Ishikawa (cell line): ENCODE measurements at regions not wholly inside any gene's neighbourhood (a gene's known extent, or its start where the extent isn't known, plus 50 kb on each side); places are given as distances from the start of the nearest gene placed in this dataset.

Source experiments
- CEBPB ChIP-seq: IDR thresholded peaks from 2 replicates; pipeline ENCODE4 v1.6.1; 2012
- CREB1 ChIP-seq: IDR thresholded peaks from 2 replicates; pipeline ENCODE4 v1.6.1; 2012; ENCODE audit warnings: low read depth
- EGR1 ChIP-seq: IDR thresholded peaks from 2 replicates; pipeline ENCODE4 v1.6.1; 2012
- EP300 ChIP-seq: IDR thresholded peaks from 2 replicates; pipeline ENCODE4 v1.6.1; 2012; ENCODE audit warnings: borderline replicate concordance
- FOXM1 ChIP-seq: IDR thresholded peaks from 2 replicates; pipeline ENCODE4 v1.6.1; 2012; ENCODE audit warnings: low read depth, borderline replicate concordance
- NFIC ChIP-seq: IDR thresholded peaks from 2 replicates; pipeline ENCODE4 v1.6.1; 2012
- RAD21 ChIP-seq: IDR thresholded peaks from 2 replicates; pipeline ENCODE4 v1.6.1; 2012; ENCODE audit warnings: low read depth
- TAF1 ChIP-seq: IDR thresholded peaks from 2 replicates; pipeline ENCODE4 v1.6.1; 2012; ENCODE audit warnings: low read depth, mild to moderate bottlenecking
- TCF12 ChIP-seq: IDR thresholded peaks from 2 replicates; pipeline ENCODE4 v1.6.1; 2012; ENCODE audit warnings: low read depth
- TEAD4 ChIP-seq: IDR thresholded peaks from 2 replicates; pipeline ENCODE4 v1.6.1; 2012
- YY1 ChIP-seq: IDR thresholded peaks from 2 replicates; pipeline ENCODE4 v1.6.1; 2012; ENCODE audit warnings: low read depth
- ZBTB7A ChIP-seq: IDR thresholded peaks from 2 replicates; pipeline ENCODE4 v1.6.1; 2012; ENCODE audit warnings: low read depth
- TF ChIP-seq, protein P1 (sequence below): IDR thresholded peaks from 2 replicates; pipeline ENCODE4 v1.6.1; 2012
- TF ChIP-seq, protein P2 (sequence below): IDR thresholded peaks from 2 replicates; pipeline ENCODE4 v1.6.1; 2012; ENCODE audit warnings: low read depth, mild to moderate bottlenecking
- TF ChIP-seq, protein P3 (sequence below): IDR thresholded peaks from 2 replicates; pipeline ENCODE4 v1.6.1; 2012

DNA sequence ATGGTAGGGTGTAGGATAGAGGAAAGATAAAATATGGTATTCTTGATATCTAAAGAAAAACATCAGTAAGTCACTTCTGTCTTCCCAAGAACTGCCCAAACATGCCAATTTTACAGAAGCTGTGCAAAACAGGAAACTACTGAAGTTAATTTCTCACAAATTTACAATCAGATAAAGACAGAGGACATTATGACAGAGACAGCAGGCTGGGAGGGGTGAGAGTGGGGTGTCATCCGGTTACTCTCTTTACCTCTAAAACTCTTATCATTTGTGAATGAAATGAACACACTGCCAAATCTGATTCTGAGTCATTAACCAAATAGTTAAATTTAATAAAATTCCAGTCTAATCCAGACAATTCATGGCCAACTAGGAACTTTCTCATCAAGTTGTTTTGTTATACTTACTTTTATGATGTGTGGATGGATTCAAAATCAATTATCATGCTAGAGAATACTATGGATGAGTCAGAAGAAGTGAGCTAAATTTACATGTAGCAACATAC lies 323.2 kb upstream of the MEX3C start:
- no peak for TF ChIP-seq TCF12
- no peak for TF ChIP-seq ZBTB7A
- TF ChIP-seq CREB1: no peak
- no peak for TF ChIP-seq EGR1
- TF ChIP-seq YY1: no peak
- TF ChIP-seq EP300: no peak
- TF ChIP-seq NFIC: no peak
- TF ChIP-seq TEAD4: no peak
- TF ChIP-seq, protein P1, sequence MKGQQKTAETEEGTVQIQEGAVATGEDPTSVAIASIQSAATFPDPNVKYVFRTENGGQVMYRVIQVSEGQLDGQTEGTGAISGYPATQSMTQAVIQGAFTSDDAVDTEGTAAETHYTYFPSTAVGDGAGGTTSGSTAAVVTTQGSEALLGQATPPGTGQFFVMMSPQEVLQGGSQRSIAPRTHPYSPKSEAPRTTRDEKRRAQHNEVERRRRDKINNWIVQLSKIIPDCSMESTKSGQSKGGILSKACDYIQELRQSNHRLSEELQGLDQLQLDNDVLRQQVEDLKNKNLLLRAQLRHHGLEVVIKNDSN: no peak

DNA sequence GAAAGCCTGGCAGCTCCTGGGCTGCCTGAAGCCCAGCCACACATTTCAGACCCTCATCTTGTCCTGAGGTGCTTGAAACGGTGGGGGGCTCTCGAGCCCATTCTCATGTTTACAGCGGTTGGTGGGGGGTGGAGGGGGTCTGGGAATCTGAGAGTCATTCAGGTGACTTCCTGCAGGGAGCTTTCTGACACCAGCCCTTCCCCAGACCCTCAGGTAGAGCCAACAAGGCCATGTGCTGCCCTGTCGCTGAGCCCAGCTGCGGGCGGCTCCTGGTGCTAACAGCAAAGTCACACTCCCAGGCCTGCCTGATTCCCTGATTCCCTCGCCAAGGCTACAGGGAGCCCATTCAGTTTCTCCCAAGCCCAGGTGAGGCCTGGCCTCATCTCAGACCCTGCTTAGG lies 324.9 kb upstream of the MEX3C start:
- no peak for TF ChIP-seq RAD21
- TF ChIP-seq TAF1: no peak
- TF ChIP-seq ZBTB7A: no peak
- TF ChIP-seq YY1: no peak
- no peak for TF ChIP-seq EGR1
- TF ChIP-seq NFIC: no peak
- no peak for TF ChIP-seq EP300
- TF ChIP-seq, protein P2, sequence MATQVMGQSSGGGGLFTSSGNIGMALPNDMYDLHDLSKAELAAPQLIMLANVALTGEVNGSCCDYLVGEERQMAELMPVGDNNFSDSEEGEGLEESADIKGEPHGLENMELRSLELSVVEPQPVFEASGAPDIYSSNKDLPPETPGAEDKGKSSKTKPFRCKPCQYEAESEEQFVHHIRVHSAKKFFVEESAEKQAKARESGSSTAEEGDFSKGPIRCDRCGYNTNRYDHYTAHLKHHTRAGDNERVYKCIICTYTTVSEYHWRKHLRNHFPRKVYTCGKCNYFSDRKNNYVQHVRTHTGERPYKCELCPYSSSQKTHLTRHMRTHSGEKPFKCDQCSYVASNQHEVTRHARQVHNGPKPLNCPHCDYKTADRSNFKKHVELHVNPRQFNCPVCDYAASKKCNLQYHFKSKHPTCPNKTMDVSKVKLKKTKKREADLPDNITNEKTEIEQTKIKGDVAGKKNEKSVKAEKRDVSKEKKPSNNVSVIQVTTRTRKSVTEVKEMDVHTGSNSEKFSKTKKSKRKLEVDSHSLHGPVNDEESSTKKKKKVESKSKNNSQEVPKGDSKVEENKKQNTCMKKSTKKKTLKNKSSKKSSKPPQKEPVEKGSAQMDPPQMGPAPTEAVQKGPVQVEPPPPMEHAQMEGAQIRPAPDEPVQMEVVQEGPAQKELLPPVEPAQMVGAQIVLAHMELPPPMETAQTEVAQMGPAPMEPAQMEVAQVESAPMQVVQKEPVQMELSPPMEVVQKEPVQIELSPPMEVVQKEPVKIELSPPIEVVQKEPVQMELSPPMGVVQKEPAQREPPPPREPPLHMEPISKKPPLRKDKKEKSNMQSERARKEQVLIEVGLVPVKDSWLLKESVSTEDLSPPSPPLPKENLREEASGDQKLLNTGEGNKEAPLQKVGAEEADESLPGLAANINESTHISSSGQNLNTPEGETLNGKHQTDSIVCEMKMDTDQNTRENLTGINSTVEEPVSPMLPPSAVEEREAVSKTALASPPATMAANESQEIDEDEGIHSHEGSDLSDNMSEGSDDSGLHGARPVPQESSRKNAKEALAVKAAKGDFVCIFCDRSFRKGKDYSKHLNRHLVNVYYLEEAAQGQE: no peak
- no peak for TF ChIP-seq FOXM1
- TF ChIP-seq, protein P3, sequence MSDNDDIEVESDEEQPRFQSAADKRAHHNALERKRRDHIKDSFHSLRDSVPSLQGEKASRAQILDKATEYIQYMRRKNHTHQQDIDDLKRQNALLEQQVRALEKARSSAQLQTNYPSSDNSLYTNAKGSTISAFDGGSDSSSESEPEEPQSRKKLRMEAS: no peak

DNA sequence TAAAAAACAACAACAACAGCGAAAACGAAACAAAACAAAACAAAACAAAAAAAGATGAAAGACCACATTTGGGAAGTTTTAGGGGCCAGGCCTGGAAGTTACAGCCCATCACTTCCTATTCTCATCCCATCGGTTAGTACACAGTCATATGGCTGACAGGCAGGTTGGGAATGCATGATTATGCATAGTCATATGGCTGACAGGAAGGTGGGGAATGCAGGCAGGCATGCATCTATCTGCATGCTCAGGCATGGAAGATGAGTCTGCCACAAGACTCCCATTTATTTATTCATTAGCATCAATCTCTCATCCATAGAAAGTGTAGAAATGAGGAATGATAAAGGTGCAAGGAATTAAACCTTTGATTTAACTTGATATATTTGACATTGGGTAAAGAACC lies 325.3 kb upstream of the MEX3C start:
- TF ChIP-seq, protein P1: no peak
- TF ChIP-seq, protein P2: no peak
- TF ChIP-seq EP300 (no peak), YY1 (no peak), TCF12 (no peak), CREB1 (no peak), NFIC (no peak), RAD21 (no peak), ZBTB7A (no peak), EGR1 (no peak), TEAD4 (no peak), CEBPB (no peak), TAF1 (no peak), FOXM1 (no peak)
- TF ChIP-seq, protein P3: no peak

DNA sequence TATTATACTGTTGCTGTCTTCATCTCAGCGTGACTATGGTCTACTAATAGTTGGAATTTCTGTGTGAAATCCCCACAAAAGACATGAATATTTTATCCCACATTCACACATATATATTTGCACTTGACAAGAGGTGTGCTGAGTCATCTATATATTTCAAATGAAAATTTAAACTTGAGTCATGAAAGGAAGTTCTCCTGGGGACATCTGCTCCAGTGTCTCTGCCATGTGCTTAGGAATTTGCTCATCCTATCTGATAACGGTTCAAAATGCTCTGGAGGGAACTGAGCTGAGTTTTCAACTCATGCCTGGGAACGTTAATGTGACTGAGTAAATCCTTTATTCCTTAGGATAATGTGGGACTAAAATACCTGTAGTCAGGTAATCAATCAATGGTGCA lies 326.2 kb upstream of the MEX3C start:
- TF ChIP-seq FOXM1 (no peak), CREB1 (no peak)

DNA sequence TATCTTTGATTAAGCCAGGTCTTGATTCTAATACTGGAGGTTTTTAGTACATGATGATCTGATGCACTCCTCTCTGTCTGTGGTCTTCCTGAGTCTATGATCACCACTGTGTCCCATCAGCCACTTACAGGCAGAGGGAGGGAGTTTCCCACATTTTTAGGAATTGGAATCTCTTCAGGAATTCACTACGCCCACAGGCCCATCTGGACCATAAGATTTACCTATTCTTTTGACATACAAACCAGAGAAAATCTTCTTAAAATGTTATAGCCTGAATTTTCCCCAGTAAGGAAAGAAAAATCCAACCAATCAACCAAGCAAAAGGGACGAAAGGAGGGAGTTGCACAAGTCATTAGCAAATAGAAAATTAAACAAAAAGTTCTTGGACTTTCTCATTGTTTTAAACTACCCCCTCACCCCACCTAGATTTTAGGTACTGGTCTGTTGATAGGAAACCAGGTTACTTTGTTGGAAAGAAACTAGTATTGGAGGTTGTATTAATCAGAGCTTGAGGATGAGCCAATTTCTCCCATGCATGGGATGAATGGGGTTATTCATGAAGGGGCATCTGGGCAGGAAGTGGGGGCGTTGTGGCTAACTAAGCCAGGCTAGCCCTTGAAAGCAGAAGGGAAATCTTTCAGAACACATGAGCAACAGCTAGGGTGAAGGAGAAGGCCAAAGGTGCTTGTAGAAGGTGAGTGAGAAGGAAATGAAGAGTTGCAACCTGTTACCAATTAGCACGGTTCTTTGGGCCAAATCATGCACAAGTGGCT lies 328.2 kb upstream of the MEX3C start:
- no peak for TF ChIP-seq TAF1
- TF ChIP-seq, protein P3: no peak

DNA sequence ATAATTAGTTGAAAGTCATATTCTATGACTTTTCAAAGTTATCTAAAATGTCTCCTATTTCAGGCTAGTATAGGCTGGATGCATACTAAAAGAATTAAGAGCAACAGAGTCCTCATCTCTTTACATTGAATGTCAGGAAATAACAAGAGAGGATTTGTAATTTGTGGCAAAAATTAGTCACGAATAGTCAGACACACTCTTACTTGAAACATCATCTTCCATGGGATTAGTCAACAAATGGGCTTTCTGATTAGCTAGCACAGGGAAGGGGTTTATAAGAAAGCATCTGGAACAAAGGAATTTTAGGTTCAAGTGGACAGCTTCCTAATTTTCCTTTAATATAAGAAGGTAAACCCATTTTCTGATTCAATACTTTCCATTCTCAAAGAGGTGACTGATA lies 330.3 kb upstream of the MEX3C start:
- TF ChIP-seq ZBTB7A (no peak), TAF1 (no peak), FOXM1 (no peak), TEAD4 (no peak), CEBPB (no peak), YY1 (no peak), CREB1 (no peak), TCF12 (no peak), RAD21 (no peak), EGR1 (no peak), NFIC (no peak), EP300 (no peak)
- TF ChIP-seq, protein P1: no peak
- TF ChIP-seq, protein P2: no peak
- TF ChIP-seq, protein P3: no peak
